SU-DHL-6 (cell line): ENCODE measurements at regions not wholly inside any gene's neighbourhood (a gene's known extent, or its start where the extent isn't known, plus 50 kb on each side); places are given as distances from the start of the nearest gene placed in this dataset.

Experiments used
- EZH2phosphoT487 ChIP-seq: fragments of 200-600 bp; sonication (generic), shearing (Covaris generic); conservative IDR thresholded peaks from 2 replicates; pipeline ENCODE4 v1.6.1; 2018; ENCODE audit warnings: mild to moderate bottlenecking, antibody characterized with exemption, low read length, moderate library complexity, mixed read lengths
- TF ChIP-seq, protein P1 (sequence below): fragments of 200-600 bp; sonication (generic); IDR thresholded peaks from one replicate; pipeline ENCODE4 v1.5.1; 2017; ENCODE audit warnings: antibody characterized with exemption, mild to moderate bottlenecking, low read length, moderate library complexity; ENCODE audit not compliant: insufficient read depth, poor library complexity, severe bottlenecking

DNA sequence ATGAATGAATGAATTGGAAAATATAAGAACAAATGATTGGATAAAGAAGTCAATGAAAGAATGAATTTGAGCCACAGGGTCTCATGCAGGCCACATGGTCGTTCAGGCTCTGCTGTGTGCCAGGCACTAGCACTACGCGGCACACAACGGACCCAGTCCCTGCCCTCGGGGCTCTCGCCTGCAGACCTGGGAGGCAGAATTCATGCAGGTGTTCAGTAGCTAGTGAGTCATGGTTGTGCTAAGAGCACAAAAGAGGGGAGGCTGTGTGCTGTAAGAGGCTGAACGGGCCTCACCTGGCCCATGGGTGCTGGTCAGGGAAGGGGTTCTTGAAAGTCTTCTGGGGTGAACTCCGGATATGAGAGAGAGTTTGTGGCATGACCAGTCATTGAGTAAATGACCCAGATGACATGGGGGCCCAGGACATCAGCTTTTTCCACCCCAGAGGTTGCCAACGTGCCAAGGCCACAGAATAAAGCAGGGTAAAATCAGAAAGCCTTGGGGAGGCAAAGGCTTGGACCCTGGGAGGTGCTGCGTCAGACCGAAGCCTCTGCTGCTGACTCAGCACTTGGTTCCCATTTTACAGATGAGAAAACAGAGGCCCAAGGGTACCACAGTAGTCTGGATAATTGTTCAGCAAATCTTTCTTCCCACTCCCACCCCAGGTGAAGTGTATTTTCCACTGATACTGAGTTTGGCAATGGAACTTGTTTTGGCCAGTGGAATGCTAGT is 264.3 kb upstream of the MVB12B start:
- TF ChIP-seq, protein P1, sequence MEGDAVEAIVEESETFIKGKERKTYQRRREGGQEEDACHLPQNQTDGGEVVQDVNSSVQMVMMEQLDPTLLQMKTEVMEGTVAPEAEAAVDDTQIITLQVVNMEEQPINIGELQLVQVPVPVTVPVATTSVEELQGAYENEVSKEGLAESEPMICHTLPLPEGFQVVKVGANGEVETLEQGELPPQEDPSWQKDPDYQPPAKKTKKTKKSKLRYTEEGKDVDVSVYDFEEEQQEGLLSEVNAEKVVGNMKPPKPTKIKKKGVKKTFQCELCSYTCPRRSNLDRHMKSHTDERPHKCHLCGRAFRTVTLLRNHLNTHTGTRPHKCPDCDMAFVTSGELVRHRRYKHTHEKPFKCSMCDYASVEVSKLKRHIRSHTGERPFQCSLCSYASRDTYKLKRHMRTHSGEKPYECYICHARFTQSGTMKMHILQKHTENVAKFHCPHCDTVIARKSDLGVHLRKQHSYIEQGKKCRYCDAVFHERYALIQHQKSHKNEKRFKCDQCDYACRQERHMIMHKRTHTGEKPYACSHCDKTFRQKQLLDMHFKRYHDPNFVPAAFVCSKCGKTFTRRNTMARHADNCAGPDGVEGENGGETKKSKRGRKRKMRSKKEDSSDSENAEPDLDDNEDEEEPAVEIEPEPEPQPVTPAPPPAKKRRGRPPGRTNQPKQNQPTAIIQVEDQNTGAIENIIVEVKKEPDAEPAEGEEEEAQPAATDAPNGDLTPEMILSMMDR: no peak
- no peak for TF ChIP-seq EZH2phosphoT487
